ENCODE measurements at regions not wholly inside any gene's neighbourhood (a gene's known extent, or its start where the extent isn't known, plus 50 kb on each side); places are given as distances from the start of the nearest gene placed in this dataset.

DNA sequence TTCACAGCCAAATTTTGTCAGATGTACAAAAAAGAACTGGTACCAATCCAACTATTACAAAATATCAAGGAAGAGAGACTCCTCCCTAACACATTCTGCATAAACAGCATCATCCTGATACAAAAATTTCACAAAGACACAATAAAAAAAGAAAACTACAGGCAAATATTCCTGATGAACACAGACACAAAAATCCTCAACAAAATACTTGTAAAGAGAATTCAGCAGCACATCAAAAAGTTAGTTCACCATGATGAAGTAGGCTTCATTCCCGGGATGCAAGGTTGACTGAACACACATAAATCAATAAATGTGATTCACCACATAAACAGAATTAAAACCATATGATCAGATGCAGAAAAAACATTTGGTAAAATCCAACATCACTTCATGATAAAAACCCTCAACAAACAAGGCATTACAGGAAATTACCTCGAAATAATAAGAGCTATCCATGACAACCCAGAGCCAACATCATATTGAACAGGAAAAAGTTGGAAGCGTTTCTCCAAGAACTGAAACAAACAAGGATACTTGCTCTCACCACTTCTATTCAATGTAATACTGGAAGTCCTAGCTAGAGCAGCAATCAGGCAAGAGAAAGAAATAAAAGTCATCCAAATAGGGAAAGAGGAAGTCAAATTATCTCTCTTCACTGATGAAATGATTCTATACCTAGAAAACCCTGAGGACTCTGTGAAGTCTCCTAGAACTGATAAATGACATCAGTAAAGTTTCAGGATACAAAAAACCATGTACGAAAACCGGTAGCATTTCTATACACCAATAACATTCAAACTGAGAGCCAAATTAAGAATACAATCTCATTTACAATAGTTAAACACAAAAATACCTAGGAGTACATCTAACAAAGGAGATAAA, 223.1 kb downstream of the REEP3 start:
- DNase-seq (ENCODE audit: low spot score), result no peak

DNA sequence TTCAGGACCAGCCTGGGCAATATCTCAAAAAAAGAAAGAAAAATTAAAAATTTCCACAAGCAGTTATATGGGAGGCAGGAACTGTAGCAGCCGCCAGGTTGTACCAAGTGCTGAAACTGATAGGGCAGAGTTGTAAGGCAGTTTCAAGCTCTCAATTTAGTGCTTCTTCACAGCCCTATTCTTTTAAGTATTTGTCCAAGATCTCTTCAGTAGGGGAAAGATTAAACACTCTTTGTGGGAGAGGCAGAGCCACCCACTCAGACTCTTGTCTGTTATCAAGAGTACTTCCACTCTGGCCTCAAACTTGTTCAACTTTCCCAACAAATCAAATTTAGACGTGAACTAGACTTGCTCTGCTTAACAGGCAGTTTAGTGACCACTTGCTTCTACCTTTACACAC, 228.7 kb downstream of the REEP3 start:
- DNase-seq (ENCODE audit: low spot score), result no peak

DNA sequence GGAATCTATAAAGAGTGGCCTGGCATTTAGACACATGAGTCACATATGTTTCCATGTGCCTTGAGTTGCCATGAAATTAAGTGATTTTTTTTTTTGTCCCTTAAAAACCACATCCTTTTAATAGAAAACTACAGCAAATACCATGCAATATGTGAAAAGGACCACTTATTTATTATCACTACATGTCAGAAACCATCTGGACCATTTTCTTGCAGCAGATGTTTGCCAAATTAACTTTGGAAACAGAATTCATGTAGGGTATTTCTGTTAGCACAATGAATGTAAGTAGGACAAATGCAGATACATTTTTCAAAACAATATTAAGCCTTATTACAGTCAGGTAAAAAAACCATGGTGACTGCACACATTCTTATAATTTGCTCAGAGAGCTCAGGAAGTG, 230.6 kb downstream of the REEP3 start:
- no peak for DNase-seq (ENCODE audit: low spot score)

DNA sequence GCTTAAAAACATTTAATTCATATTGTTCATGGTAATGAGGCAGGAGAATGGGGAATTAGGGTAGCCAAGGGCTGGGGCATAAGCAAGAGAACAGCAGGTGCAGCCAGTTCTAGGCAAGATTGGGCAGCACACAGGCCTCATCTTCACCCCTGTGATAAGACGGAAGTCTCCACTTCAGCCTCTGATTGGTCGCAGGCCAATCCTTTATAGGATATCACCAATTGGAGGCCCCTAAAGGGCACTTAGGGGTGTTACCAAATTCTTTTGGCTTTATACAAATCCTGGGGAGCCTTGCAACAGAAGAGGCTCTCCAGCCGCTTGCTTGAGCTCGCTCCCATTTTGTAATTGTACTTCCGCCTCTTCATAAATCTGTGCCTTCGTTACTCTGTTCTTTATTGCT, 231.1 kb downstream of the REEP3 start:
- no peak for DNase-seq (ENCODE audit: low spot score)

DNA sequence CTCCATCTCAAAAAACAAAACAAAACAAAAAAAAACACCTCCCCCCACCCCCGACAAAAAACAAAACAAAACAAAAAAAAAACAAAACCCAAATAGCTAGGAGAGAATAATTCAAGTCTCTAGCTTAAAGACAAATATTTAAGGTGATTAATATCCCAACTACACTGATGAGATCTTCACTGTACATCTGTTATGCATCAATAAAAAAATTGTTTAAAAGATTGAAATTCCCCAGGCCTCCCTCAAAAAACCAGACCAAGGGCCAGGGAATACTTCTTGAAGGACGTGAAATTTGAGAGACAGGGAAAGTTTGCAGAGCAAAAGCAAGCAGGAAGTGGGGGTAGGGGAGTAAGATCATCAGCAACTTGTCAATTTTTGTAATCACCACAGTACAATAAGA, 232.6 kb downstream of the REEP3 start:
- DNase-seq (ENCODE audit: low spot score), result no peak

DNA sequence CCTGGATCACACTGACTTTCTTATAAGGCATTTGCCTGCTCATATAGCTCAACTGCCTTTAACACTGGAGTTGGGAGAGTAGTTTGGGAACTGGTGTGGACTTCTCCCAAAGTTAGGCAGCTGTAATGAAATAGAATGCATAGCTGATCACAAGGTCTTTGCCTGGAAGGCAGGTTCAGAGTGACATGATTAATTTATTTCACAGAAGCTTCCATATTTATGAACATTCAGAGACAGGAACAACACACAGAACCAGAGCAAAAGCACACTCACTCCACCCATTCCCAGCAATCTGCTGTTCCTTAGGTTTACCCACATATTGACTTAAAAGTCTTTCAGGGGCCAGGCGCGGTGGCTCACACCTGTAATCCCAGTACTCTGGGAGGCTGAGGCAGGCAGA, 234.2 kb downstream of the REEP3 start:
- DNase-seq (ENCODE audit: low spot score), result no peak

DNA sequence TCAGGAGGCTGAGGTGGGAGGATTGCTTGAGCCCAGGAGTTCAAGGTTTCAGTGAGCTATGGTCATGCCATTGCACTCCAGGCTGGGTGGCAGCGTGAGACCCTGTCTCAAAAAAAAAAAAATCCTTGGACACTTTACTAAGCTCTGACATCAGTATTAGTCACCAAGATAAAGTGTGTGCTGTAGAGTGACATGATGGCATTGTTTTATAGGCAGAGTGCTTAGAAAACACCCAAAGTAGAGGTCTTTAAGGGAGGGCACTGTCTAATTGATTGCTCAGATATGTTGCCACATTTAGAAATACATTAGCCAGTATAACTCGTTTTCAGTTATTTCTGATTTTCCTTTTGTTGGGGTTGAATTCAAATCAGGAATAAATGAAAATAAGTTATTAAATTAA, 235.9 kb downstream of the REEP3 start:
- no peak for DNase-seq (ENCODE audit: low spot score)

DNA sequence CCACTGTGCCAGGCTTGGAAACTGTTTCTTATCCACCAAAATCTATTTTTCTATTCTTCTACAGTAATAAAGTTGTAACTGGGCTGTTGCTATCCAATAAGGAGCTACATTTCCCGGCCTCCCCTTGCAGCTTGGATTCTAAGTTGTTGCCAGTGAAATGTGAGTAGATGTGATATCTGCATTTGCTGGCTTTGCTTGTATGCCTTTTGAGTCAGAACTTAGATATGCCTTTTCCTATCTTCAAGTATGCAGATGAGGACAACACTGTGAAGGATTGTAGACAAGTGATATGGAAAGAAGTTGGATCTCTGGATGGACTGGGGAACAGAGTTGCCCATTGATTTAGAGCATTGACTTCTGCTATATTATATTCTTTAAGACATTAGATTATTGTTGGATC, 236.9 kb downstream of the REEP3 start:
- DNase-seq (ENCODE audit: low spot score), result no peak

DNA sequence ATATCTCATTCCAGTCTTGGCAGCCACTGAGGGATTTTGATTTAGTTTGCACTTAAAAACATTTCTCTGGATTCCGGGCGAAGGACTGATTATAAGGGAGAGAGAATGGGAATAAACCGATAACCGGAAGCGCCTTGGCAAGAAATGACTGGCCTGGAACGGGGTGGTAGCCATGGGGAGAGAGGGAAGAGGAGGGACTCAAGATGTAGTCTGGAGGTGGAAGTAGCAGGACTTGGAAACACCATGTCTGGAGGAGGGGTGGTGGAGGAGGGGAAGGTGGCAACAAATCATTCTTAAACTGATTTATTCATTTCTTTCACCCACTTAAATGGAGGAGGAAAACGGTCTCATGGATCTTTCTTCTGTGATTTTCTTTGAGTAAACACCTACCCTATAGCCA, 238.1 kb downstream of the REEP3 start:
- no peak for DNase-seq (ENCODE audit: low spot score)

DNA sequence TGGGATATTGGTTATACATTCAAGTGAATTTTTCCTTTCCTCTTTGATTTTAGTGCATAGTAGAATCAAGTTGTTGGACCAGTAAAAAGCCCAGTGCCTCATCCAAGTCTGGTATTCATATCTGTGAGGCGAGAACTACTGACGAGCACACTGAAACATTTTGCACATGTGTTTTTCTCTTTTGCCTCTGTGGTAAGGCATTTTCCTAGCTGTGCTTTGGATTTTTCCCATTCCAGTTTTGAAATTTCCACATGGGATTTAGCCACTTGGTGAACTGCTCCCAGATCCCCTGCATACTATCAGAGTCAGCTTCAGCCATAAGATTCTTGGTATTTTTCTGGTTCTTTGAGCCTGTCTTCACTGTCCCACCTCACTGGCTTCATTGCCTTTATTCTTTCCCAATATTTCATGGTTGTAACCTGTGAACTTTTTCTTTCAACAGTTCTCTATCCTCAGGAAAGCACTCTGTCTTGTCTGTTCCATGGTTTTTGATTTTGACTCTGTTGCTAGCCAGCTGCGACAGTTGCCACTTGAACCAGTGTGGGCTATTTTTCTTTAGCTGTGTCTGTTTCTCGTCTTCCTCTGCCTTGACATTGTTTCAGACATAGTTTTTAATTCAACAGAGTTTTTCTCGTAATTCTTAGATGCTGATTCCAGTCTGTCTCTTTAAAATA, 239.0 kb downstream of the REEP3 start:
- no peak for DNase-seq (ENCODE audit: low spot score)

DNA sequence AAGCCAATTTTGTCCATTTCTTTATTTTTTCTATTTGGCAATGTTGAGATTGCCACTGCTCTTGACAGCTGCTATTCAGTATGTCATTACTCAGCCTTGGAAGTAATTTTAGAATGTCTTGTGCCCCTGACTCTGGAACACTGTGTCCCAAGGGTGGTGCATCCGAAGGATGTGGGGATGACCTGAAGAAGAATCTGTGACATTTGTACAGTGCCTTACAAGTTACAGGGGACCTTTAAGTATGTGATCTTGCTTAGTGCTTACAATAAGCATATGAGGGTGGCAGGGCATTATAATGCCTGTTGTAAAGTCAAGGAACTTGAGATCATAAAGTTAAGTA, 239.5 kb downstream of the REEP3 start:
- DNase-seq (ENCODE audit: low spot score), result no peak

DNA sequence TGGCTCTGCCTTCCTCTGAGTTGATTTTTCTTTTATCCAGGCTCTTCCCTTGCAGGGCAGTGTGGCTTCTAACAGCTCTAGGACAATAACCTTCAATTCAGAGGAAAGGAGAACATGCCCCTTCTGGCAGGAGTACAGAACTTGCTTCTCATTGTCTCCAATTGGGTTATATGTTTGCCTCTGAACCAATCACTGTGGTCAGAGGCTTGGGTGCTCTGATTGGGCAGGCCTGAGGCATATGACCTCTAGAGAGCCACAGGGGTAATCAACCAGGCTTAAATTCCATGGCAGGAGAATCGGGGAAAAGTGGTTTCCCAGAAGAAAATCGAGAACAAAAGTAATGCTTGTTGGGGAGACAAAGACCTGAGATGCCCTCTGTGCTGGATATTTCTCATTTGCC, 240.0 kb downstream of the REEP3 start:
- no peak for DNase-seq (ENCODE audit: low spot score)

DNA sequence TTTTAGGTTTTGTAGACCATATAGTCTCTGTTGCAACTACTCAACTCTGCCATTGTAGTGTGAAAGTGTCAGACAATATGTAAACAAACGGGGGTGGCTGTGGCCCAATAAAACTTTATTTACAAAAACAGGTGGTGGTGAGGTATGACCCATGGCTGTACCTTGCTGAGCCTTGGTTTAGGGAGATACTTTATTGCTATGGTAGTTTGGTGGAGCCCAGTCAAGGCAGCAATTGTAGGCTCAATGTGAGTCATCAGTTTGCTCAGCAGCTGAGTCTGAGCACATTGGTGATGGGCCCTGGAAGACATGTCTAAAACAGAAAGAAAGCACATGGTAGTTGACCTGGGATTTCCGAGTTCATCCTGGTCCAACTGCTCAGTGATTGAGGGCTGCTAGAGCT, 242.5 kb downstream of the REEP3 start:
- DNase-seq (ENCODE audit: low spot score), result no peak

DNA sequence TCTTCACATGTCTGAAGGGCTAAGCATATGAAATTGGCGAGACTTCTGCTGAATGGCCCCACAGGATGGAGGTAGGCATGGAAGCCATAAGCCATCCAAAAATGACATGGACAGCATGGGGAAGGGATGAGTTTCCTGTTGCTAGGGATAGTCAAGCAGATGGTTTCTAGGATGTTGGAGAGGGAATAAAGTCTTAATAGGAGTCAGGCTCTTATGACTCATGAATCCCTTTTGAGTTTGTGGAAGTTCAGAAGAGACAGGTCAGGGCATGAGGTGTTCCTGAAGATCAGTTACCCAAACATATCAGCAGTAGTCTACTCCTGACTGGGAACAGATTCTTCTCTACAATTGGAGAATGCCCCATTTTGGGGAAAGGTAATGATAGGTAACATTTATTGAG, 243.9 kb downstream of the REEP3 start:
- no peak for DNase-seq (ENCODE audit: low spot score)

DNA sequence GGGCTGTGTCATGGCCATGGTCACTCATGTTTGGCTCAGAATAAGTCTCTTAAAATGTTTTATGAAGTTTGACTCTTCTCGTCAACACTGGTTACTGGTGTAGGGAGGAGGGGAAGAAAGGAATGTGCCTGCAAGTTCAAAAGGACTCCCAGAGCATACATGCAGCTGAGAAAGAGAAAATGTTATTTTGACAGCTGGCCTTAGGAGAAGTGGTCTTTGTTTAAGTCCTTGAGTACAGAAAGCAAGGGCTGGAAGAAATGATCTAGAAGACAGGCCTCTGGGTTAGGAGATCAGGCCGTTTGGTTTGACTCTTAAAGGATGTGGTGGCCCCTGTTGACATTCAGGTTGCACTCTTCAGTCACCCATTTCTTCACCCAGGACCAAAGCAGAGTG, 245.5 kb downstream of the REEP3 start:
- DNase-seq (ENCODE audit: low spot score), result no peak

DNA sequence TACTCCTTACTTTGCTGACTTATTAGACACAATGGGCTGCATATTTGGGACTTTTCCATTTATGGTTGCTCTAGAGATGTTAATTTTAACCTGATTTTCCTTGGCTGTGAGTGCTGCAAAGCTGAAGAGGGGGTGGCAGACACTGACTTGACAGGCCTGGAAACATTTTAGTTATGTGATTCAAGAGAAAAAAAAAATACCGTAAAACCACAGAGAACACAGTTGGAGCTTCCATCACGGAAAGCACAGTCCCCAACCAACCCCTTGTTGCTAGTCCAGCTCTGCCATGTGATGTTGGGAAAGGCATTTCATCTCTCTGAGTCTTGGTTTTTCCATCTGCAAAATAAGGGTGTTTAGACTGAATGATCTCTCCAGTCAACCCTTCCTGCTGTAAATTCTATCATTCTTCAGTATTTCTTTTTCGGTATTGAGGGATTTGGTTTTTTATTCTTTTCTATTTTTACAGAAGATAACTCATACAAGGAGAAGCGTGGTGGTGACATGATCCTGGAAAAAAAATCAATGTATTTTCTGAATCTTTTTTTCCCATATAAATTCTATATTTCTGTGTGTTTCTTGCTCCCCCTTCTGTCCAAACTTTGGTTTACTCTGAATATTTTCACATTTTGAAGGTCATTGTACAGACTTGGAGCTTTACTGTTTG, 246.1 kb downstream of the REEP3 start:
- peak; percentile 4 for DNase-seq (ENCODE audit: low spot score)

DNA sequence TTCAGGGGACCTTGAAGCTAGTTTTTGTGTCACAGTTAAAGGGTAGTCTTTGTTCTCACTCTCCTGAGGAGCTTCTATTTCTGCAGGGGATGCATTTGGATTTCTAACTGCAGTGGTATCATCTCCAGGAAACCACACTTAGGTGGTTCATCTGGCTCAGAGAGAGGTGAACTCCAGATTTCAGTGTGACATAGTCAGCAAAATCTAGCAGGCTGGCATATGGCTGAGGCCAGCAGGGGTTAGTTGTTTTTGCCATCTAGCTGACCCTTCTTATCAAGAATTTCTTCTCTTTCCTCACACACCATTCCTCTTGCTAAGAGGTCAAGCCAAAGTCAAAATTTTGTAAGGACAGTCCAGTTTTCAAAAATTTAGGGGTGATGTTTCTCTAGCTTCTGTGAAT, 248.2 kb downstream of the REEP3 start:
- no peak for DNase-seq (ENCODE audit: low spot score)

DNA sequence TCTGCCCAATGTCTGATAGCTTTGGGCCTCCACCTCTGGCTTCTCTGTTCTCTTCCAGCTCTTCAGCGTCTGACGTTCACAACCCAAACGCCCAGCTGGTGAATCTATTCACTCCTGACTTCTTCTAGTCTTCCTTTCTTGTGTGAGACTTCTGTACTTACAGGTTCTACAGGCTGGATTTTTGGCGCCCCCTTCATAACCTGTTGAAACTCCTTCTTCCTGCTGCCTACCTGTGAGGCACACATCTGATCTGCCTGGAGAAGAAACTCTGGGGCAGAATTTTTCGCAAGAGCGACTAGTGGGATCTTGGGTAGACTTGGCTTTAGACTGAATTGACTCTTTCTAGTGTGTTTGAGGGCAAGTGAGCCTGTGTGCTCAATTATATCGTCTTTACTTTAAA, 249.3 kb downstream of the REEP3 start:
- DNase-seq (ENCODE audit: low spot score), result no peak

DNA sequence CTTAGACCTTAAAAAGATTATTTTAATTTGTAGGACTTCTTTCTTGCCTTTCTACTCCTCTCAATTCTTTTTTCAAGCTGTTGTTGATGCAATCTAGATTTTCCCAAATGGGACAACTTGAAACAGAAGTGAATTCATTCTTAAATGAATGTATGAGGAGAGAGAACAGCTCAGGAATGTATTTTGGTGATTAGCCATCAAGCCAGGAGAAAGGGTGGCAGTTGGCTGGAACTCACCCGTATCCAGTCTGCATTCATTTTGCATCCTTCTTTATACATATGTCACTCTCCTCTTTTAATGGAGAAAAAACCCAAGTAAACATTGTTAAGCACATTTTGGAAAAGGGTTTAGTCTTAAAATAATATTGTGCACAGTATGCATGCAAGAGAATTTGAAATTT, 251.3 kb downstream of the REEP3 start:
- DNase-seq (ENCODE audit: low spot score), result no peak

DNA sequence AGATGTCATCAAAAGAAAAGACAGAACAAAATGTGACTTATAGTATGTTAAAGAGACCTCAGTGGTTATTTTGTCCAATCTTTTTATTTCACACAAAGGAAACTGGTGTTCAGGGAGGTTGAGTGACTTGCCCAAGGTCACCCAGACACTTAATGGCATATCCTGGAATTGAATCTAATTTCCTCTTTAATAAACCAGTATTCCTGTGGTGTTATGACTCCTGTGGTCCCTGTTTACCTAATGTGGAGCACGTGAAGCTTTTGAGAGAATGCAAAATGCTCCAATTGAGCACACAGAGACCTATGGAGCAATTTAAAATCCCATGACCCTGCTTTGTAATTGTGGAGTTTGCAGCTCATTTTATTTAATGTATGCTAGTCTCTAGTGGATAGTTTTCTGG, 251.9 kb downstream of the REEP3 start:
- no peak for DNase-seq (ENCODE audit: low spot score)

DNA sequence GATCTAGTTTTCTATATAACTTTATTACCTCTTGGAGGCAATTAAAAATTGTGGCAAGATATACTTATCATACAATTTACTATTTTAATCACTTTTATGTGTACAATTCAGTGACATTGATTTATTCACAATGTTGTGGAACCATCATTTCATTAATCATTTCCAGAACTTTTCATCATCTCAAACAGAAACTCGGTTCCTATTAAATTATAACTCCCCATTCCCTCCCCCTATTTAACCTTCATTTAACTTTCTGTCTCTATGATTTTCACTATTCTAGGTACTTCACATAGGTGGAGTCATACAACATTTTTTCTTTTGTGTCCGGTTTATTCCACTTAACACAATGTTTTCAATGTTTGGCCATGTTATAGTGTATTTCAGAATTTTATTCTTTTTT, 252.8 kb downstream of the REEP3 start:
- no peak for DNase-seq (ENCODE audit: low spot score)

DNA sequence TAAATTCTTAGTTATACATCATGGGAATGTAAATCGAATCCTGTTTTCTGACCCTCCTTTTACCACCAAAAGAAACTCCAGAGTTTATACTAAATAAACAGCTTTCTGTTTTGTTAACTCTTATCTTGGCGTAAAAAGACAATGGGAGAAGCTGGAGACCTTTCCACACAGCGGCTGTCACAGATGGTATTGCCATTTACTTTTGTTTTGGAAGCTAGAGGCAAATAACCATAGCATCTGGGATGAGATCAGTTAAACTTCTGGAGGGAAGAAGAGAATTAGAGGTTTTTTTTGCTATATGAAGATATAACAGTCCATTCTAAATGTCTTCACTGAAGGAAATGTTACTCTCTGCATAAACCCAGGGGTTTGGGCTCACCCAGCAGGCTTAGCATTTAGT, 258.9 kb downstream of the REEP3 start:
- DNase-seq (ENCODE audit: low spot score), result no peak

DNA sequence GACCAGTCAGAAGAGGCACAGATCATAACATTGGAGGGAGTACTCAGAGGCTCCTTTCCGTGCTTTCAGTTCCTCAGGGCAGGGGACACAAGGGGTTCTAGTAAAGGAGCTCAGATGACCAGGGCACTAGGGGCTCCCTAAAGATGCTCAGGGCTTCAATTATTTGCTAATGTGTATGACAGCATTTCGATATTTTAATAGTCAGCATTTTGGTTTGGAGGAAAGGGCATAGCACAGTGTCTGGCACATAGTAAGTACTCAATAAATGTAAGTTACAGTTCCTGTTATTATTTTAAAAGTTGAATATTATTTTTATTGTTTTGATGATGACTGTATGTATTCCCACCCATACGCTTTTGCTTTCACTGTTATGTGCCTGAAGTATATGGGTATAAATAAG, 260.0 kb downstream of the REEP3 start:
- DNase-seq (ENCODE audit: low spot score), result no peak

DNA sequence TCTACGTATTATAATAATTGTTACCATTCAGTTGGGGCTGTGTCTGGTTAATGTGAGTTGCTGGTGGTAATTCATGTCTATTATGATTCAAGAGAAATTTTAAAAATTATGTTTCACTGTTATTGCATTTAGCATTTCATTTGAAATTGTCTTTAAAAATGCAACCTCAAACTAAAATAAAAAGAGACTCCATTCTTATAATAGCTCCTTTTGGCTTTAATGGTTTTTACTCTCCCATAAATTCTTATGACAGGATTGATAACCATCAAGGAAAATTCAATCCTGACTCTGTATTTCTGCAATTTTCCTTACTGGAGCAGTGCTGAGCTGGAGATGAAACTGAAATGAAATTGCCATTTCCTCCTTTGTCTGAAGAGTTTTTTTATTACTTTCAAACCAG, 262.7 kb downstream of the REEP3 start:
- no peak for DNase-seq (ENCODE audit: low spot score)
